ENCODE measurements at regions not wholly inside any gene's neighbourhood (a gene's known extent, or its start where the extent isn't known, plus 50 kb on each side); places are given as distances from the start of the nearest gene placed in this dataset.

- TF ChIP-seq IFI16 (CRISPR knock-in tag; IDR thresholded peaks at IDR 0.05) (no peak), TFAP4 (CRISPR knock-in tag; IDR thresholded peaks at IDR 0.05; ENCODE audit: borderline replicate concordance) (peak; percentile 75)
These were observed 57.6 kb upstream of the ANTXRL start (continued) for GRCh38 chr10:46229144-46229563.

GRCh38 chr10:46230615-46231014 lies 56.2 kb upstream of the ANTXRL start:
- whole genome bisulfite sequencing (ENCODE audit: insufficient coverage, low coverage, missing lambda C conversion rate), result under 1% methylated on average over 5 of the region's 5 CpGs
- no peaks in the 10 kb centered on the region for H3K36me3 ChIP-seq (ENCODE audit: control insufficient read depth, insufficient read depth, low read length)
- no peaks in the 10 kb centered on the region for H3K9me3 ChIP-seq (replicated peaks; ENCODE audit: control insufficient read depth, insufficient read depth, low read depth, low read length)
- BruUV-seq (replicated peaks), result no TSS peak
- CTCF ChIA-PET (ENCODE audit: low intra/inter-chr PET ratio), result no interaction called here
- H3K27ac ChIP-seq (ENCODE audit: extremely low read depth, low read depth, low read length), result no peak overlapping the region
- peaks cover 0 to 6% of the 10 kb centered on the region in 2 experiments; a peak in 2 of 5 replicates for H3K4me1 ChIP-seq (replicated peaks in 1 of 2; ENCODE audit: control insufficient read depth in 2 of 2, insufficient read depth in 2 of 2, low read length in 2 of 2)
- in situ Hi-C loops (cut with MboI), result loop anchor here (25.0 kb wide), 1 partner anchor 993 kb away; no protein-coding TSS in a partner anchor
- H3K4me2 ChIP-seq (ENCODE audit: insufficient read depth, low read length), result no peak overlapping the region
- intact Hi-C loops (cut with micrococcal nuclease), result no loop called here
- FAIRE-seq (no peak), DNase-seq (ENCODE audit: extremely low read depth in 1 of 4, low spot score in 3 of 4) (no peak), ATAC-seq (no peak)
- peaks cover 0 to 25% of the 10 kb centered on the region in 2 experiments; a peak in 2 of 5 replicates for H3K27me3 ChIP-seq (ENCODE audit: control insufficient read depth in 2 of 2, insufficient read depth in 2 of 2, low read length in 2 of 2)
- H2AFZ ChIP-seq (ENCODE audit: low read depth, low read length), result no peak overlapping the region
- H3K9ac ChIP-seq (ENCODE audit: insufficient read depth in 1 of 2, low read depth in 2 of 2, low read length in 2 of 2), result no peak overlapping the region
- no peaks in the 10 kb centered on the region for H4K20me1 ChIP-seq (replicated peaks; ENCODE audit: control insufficient read depth, insufficient read depth, low read length)
- H3K9me1 ChIP-seq (ENCODE audit: control insufficient read depth, insufficient read depth, low read length), result no peaks in the 10 kb centered on the region
- H3K4me3 ChIP-seq, result no peak overlapping the region
- POLR2A ChIA-PET, result no interaction called here
- H3K79me2 ChIP-seq (ENCODE audit: control insufficient read depth, insufficient read depth, low read length), result no peaks in the 10 kb centered on the region
- no peak for TF ChIP-seq CCNT2 (IDR thresholded peaks at IDR 0.05; ENCODE audit: borderline replicate concordance, extremely low read depth, insufficient read length, low read depth, low read length)
- TF ChIP-seq HINFP (tag; conservative IDR thresholded peaks at IDR 0.05; ENCODE audit: low read depth), result no peak
- TF ChIP-seq TFAP4 (CRISPR knock-in tag; IDR thresholded peaks at IDR 0.05; ENCODE audit: borderline replicate concordance), result no peak
- peak; percentile 82 for TF ChIP-seq RBM25 (IDR thresholded peaks at IDR 0.05; ENCODE audit: low read depth, low read length, severe bottlenecking)
- TF ChIP-seq BCOR (IDR thresholded peaks at IDR 0.05), result peak; percentile 57
- no peak for TF ChIP-seq NCOA6 (IDR thresholded peaks at IDR 0.05)
- TF ChIP-seq CBX8 (IDR thresholded peaks at IDR 0.05; ENCODE audit: borderline replicate concordance, extremely low read depth, low read depth, low read length, poor library complexity, severe bottlenecking), result no peak
- TF ChIP-seq ZNF695 (CRISPR knock-in tag; IDR thresholded peaks at IDR 0.05), result no peak
- TF ChIP-seq MNT (conservative IDR thresholded peaks at IDR 0.05), result no peak

Data from K562 (cell line).